IMR-90 (cell line): ENCODE measurements at regions not wholly inside any gene's neighbourhood (a gene's known extent, or its start where the extent isn't known, plus 50 kb on each side); places are given as distances from the start of the nearest gene placed in this dataset.

Source experiments
- ATAC-seq: fragments of 200-7000 bp; cut with Tn5 transposase; 2 replicates; pipeline ENCODE4 v1.9.1; 2020; ENCODE audit warnings: low read depth, mild to moderate bottlenecking, moderate library complexity
- BruUV-seq: library from RNA; stranded (reverse); fragments of 400-500 nt; replicated peaks from 2 replicates; lab custom pipeline; 2021; lab: Mats Ljungman, UMichigan
- CTCF ChIA-PET: fragments of 300-600 bp; formaldehyde crosslinking; extraction: SDS; loops from one replicate; lab custom pipeline; 2021; ENCODE audit warnings: antibody characterized with exemption; lab: Yijun Ruan, JAX
- POLR2A ChIA-PET: fragments of 300-600 bp; sonication (Branson Sonifier 250); formaldehyde crosslinking; loops from one replicate; lab custom pipeline; 2022; ENCODE audit warnings: antibody characterized with exemption; ENCODE audit not compliant: unreplicated experiment; lab: Charles Lee
- DNase-seq: peaks from one replicate; pipeline ENCODE4 v3.0.0; 2013
- H2AFZ ChIP-seq: replicated peaks from 2 replicates; pipeline ENCODE3; 2013; ENCODE audit warnings: low read length, mild to moderate bottlenecking; ENCODE audit not compliant: poor library complexity
- H2AK5ac ChIP-seq: 2 replicates; pipeline ENCODE4 v1.6.1; 2013; ENCODE audit warnings: low read depth, low read length, inconsistent platforms
- H2AK9ac ChIP-seq: replicated peaks from 2 replicates; pipeline ENCODE3; 2013; ENCODE audit warnings: mild to moderate bottlenecking, low read depth, low read length, moderate library complexity; ENCODE audit not compliant: poor library complexity
- H2BK120ac ChIP-seq: 2 replicates; pipeline ENCODE4 v1.6.1; 2013; ENCODE audit warnings: low read depth, low read length, inconsistent platforms
- H2BK15ac ChIP-seq: 3 replicates; pipeline ENCODE4 v1.6.1; 2013; ENCODE audit warnings: low read depth, low read length, inconsistent platforms
- H2BK20ac ChIP-seq: 2 replicates; pipeline ENCODE4 v1.6.1; 2013; ENCODE audit warnings: low read depth, mild to moderate bottlenecking, inconsistent platforms, low read length, moderate library complexity
- H2BK5ac ChIP-seq: 2 replicates; pipeline ENCODE4 v1.6.1; 2013; ENCODE audit warnings: mild to moderate bottlenecking, low read depth, low read length, inconsistent platforms; ENCODE audit not compliant: poor library complexity, severe bottlenecking
- H3K14ac ChIP-seq: replicated peaks from 2 replicates; pipeline ENCODE4 v1.6.1; 2013; ENCODE audit warnings: low read depth, low read length, inconsistent platforms
- H3K18ac ChIP-seq: 2 replicates; pipeline ENCODE4 v1.6.1; 2013; ENCODE audit warnings: low read depth, low read length, control low read depth
- H3K23ac ChIP-seq: 2 replicates; pipeline ENCODE4 v1.6.1; 2013; ENCODE audit warnings: low read depth, low read length, inconsistent platforms
- H3K27ac ChIP-seq: 2 replicates; pipeline ENCODE4 v1.5.1; 2013; ENCODE audit warnings: mild to moderate bottlenecking, control low read depth, low read length; ENCODE audit not compliant: insufficient read depth
- H3K27me3 ChIP-seq: 2 replicates; pipeline ENCODE4 v1.6.1; 2013; ENCODE audit warnings: low read length; ENCODE audit not compliant: control insufficient read depth, insufficient read depth
- H3K36me3 ChIP-seq: 2 replicates; pipeline ENCODE4 v1.6.1; 2013; ENCODE audit warnings: low read length, mixed read lengths; ENCODE audit not compliant: control insufficient read depth, insufficient read depth
- H3K4ac ChIP-seq: 2 replicates; pipeline ENCODE4 v1.6.1; 2013; ENCODE audit warnings: low read depth, low read length, inconsistent platforms
- H3K4me1 ChIP-seq: 2 replicates; pipeline ENCODE4 v1.6.1; 2013; ENCODE audit warnings: low read length, mixed read lengths; ENCODE audit not compliant: control insufficient read depth, insufficient read depth
- H3K4me2 ChIP-seq: 2 replicates; pipeline ENCODE4 v1.6.1; 2013; ENCODE audit warnings: low read depth, mild to moderate bottlenecking, control low read depth, low read length, moderate library complexity
- H3K4me3 ChIP-seq: 2 replicates; pipeline ENCODE4 v1.5.1; 2013; ENCODE audit warnings: low read depth, mild to moderate bottlenecking, control low read depth, low read length, moderate library complexity; ENCODE audit not compliant: insufficient read depth
- H3K56ac ChIP-seq: 2 replicates; pipeline ENCODE4 v1.6.1; 2013; ENCODE audit warnings: low read length, inconsistent platforms; ENCODE audit not compliant: insufficient read depth; ENCODE audit errors: extremely low read depth
- H3K79me1 ChIP-seq, 2 experiments: 2 replicates each; pipeline ENCODE4 v1.6.1; 2013; ENCODE audit warnings: low read length in 2 of 2, inconsistent platforms in 1 of 2, low read depth in 1 of 2
- H3K9ac ChIP-seq: 2 replicates; pipeline ENCODE4 v1.6.1; 2013; ENCODE audit warnings: low read depth, low read length, control low read depth
- H3K9me1 ChIP-seq: 2 replicates; pipeline ENCODE4 v1.6.1; 2013; ENCODE audit warnings: low read length, inconsistent platforms; ENCODE audit not compliant: insufficient read depth
- H3K9me3 ChIP-seq: 2 replicates; pipeline ENCODE4 v1.6.1; 2013; ENCODE audit warnings: low read length; ENCODE audit not compliant: control insufficient read depth, insufficient read depth
- H4K20me1 ChIP-seq: 2 replicates; pipeline ENCODE4 v1.6.1; 2013; ENCODE audit warnings: low read length, inconsistent platforms; ENCODE audit not compliant: insufficient read depth
- H4K5ac ChIP-seq: 2 replicates; pipeline ENCODE4 v1.6.1; 2013; ENCODE audit warnings: mild to moderate bottlenecking, low read depth, low read length, control low read depth
- H4K8ac ChIP-seq, 2 experiments: 2 replicates each; pipeline ENCODE4 v1.6.1; 2013; ENCODE audit warnings: low read depth in 2 of 2, low read length in 2 of 2, control low read depth in 1 of 2, inconsistent platforms in 1 of 2
- H4K91ac ChIP-seq: 2 replicates; pipeline ENCODE4 v1.6.1; 2013; ENCODE audit warnings: low read depth, low read length, inconsistent platforms; ENCODE audit not compliant: insufficient read depth
- BHLHE40 ChIP-seq: fragments of 150-350 bp; IDR thresholded peaks from 2 replicates; pipeline ENCODE4 v1.6.1; 2016; ENCODE audit warnings: mild to moderate bottlenecking, low read depth, low read length
- CEBPB ChIP-seq: IDR thresholded peaks from 2 replicates; pipeline ENCODE4 v1.6.1; 2012; ENCODE audit warnings: low read depth, low read length, improper control_type of control experiment
- CHD1 ChIP-seq: IDR thresholded peaks from 2 replicates; pipeline ENCODE4 v1.6.1; 2012; ENCODE audit warnings: low read depth, low read length, improper control_type of control experiment
- FOS ChIP-seq: fragments of 150-350 bp; IDR thresholded peaks from 2 replicates; pipeline ENCODE4 v1.6.1; 2016; ENCODE audit warnings: low read depth, low read length
- MAFK ChIP-seq: IDR thresholded peaks from 2 replicates; pipeline ENCODE4 v1.6.1; 2012; ENCODE audit warnings: low read depth, low read length, improper control_type of control experiment
- MAZ ChIP-seq: IDR thresholded peaks from 2 replicates; pipeline ENCODE4 v1.6.1; 2012; ENCODE audit warnings: low read depth, mild to moderate bottlenecking, low read length, improper control_type of control experiment, moderate library complexity, borderline replicate concordance
- MXI1 ChIP-seq: IDR thresholded peaks from 2 replicates; pipeline ENCODE4 v1.6.1; 2012; ENCODE audit warnings: low read depth, mild to moderate bottlenecking, low read length, moderate library complexity, borderline replicate concordance
- NFE2L2 ChIP-seq: fragments of 150-350 bp; IDR thresholded peaks from 2 replicates; pipeline ENCODE4 v1.6.1; 2016; ENCODE audit warnings: low read depth, mild to moderate bottlenecking, low read length
- POLR2A ChIP-seq: IDR thresholded peaks from 2 replicates; pipeline ENCODE4 v1.6.1; 2012; ENCODE audit warnings: mild to moderate bottlenecking, low read depth, low read length
- RAD21 ChIP-seq: IDR thresholded peaks from 2 replicates; pipeline ENCODE4 v1.6.1; 2012; ENCODE audit warnings: low read length, improper control_type of control experiment
- RCOR1 ChIP-seq: IDR thresholded peaks from 2 replicates; pipeline ENCODE4 v1.6.1; 2012; ENCODE audit warnings: mild to moderate bottlenecking, low read length, improper control_type of control experiment; ENCODE audit not compliant: insufficient replicate concordance
- RFX5 ChIP-seq: IDR thresholded peaks from 2 replicates; pipeline ENCODE4 v1.8.0; 2012; ENCODE audit warnings: low read depth, mild to moderate bottlenecking, low read length, moderate library complexity
- WGBS, 2 experiments: methylation state at CpG; one replicate each; pipeline versions ENCODE4 v1.1.5 to v1.1.7; 2013; ENCODE audit warnings: missing lambda C conversion rate in 2 of 2; ENCODE audit not compliant: insufficient read length in 1 of 2; ENCODE audit errors: extremely low coverage in 2 of 2; 5-methylcytosine and 5-hydroxymethylcytosine counted together
- dilution Hi-C: fragments of 300-500 bp; cut with HindIII; formaldehyde crosslinking; loops from one replicate; pipeline ENCODE4 v1.14.3; 2018; ENCODE audit warnings: low sequenced_read_pairs; ENCODE audit not compliant: unreplicated experiment
- in situ Hi-C: fragments of 300-500 bp; cut with MboI; formaldehyde crosslinking; loops from 3 replicates; pipeline ENCODE4 v1.14.3; 2019; ENCODE audit warnings: low sequenced_read_pairs, inconsistent platforms, mixed read lengths
- intact Hi-C: fragments of 100-400 bp; cut with micrococcal nuclease; formaldehyde crosslinking; loops from 2 replicates; pipeline ENCODE4 v1.10.0; 2022
- TF ChIP-seq, protein P1 (sequence below): fragments of 150-350 bp; IDR thresholded peaks from 2 replicates; pipeline ENCODE4 v1.6.1; 2016; ENCODE audit warnings: low read depth, mild to moderate bottlenecking, low read length, moderate library complexity, borderline replicate concordance
- TF ChIP-seq, protein P2 (sequence below): fragments of 150-350 bp; IDR thresholded peaks from 2 replicates; pipeline ENCODE4 v1.6.1; 2017; ENCODE audit warnings: mild to moderate bottlenecking, antibody characterized with exemption, low read length, low read depth
- TF ChIP-seq, protein P3 (sequence below): conservative IDR thresholded peaks from 2 replicates; pipeline ENCODE4 v1.5.1; 2012; ENCODE audit warnings: mild to moderate bottlenecking, low read depth, low read length, improper control_type of control experiment

DNA sequence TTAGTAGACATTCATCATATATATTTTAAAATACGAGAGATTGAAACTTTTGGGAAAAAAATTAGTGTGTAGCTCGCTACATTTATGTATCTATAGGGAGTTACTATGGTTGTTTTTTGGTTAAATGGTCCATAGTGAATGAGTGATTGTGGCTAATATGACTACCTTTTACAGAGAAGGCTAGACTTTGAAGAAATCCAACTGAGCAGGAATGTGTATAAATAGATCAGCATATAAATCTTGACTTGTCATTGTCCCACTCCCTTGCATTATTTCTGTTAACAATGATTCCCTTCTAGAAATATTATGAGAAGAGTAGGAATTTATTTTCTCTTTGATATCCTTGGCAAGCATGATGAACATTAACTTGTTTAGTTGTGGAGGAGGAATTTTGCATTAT is 737.8 kb upstream of the MAP3K7 start:
- ATAC-seq = no peak

More for the DNA sequence above, 737.8 kb upstream of the MAP3K7 start:
- Histone ChIP-seq H3K27ac (no peak overlapping the region), H3K36me3 (no peaks in the 10 kb centered on the region), H2BK5ac (no peak overlapping the region), H3K9me3 (no peaks in the 10 kb centered on the region), H3K27me3 (no peaks in the 10 kb centered on the region), H3K4me1 (no peaks in the 10 kb centered on the region), H4K8ac (no peak overlapping the region), H3K4me3 (no peak overlapping the region), H2BK20ac (no peak overlapping the region), H3K56ac (no peak overlapping the region), H2BK15ac (no peak overlapping the region), H3K4me2 (no peak overlapping the region), H4K5ac (no peak overlapping the region), H3K18ac (no peak overlapping the region), H3K4ac (no peak overlapping the region), H2BK120ac (no peak overlapping the region), H2AK9ac (no peak overlapping the region), H2AFZ (no peak overlapping the region), H2AK5ac (no peak overlapping the region), H3K14ac (no peak overlapping the region), H3K9me1 (no peaks in the 10 kb centered on the region), H3K23ac (no peak overlapping the region), H3K79me1 (no peaks in the 10 kb centered on the region), H3K9ac (no peak overlapping the region), H4K20me1 (no peaks in the 10 kb centered on the region), H4K91ac (no peak overlapping the region)
- TF ChIP-seq BHLHE40 (no peak), MAZ (no peak), MXI1 (no peak), RCOR1 (no peak), FOS (no peak), RFX5 (no peak), CHD1 (no peak), CEBPB (no peak), NFE2L2 (no peak), RAD21 (no peak), POLR2A (no peak), MAFK (no peak)
- TF ChIP-seq, protein P1, sequence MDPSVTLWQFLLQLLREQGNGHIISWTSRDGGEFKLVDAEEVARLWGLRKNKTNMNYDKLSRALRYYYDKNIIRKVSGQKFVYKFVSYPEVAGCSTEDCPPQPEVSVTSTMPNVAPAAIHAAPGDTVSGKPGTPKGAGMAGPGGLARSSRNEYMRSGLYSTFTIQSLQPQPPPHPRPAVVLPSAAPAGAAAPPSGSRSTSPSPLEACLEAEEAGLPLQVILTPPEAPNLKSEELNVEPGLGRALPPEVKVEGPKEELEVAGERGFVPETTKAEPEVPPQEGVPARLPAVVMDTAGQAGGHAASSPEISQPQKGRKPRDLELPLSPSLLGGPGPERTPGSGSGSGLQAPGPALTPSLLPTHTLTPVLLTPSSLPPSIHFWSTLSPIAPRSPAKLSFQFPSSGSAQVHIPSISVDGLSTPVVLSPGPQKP = no peak
- TF ChIP-seq, protein P2, sequence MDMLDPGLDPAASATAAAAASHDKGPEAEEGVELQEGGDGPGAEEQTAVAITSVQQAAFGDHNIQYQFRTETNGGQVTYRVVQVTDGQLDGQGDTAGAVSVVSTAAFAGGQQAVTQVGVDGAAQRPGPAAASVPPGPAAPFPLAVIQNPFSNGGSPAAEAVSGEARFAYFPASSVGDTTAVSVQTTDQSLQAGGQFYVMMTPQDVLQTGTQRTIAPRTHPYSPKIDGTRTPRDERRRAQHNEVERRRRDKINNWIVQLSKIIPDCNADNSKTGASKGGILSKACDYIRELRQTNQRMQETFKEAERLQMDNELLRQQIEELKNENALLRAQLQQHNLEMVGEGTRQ = no peak
- TF ChIP-seq, protein P3, sequence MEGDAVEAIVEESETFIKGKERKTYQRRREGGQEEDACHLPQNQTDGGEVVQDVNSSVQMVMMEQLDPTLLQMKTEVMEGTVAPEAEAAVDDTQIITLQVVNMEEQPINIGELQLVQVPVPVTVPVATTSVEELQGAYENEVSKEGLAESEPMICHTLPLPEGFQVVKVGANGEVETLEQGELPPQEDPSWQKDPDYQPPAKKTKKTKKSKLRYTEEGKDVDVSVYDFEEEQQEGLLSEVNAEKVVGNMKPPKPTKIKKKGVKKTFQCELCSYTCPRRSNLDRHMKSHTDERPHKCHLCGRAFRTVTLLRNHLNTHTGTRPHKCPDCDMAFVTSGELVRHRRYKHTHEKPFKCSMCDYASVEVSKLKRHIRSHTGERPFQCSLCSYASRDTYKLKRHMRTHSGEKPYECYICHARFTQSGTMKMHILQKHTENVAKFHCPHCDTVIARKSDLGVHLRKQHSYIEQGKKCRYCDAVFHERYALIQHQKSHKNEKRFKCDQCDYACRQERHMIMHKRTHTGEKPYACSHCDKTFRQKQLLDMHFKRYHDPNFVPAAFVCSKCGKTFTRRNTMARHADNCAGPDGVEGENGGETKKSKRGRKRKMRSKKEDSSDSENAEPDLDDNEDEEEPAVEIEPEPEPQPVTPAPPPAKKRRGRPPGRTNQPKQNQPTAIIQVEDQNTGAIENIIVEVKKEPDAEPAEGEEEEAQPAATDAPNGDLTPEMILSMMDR = no peak
- in situ Hi-C loops (no loop called here), dilution Hi-C loops (no loop called here), intact Hi-C loops (no loop called here)
- ChIA-PET POLR2A (no interaction called here), CTCF (no interaction called here)
- no CpG with 5 or more reads among the region's 2 CpGs for WGBS, 2 experiments
- BruUV-seq = no TSS peak
- no peak for DNase-seq
